Keratinocyte (primary cell): ENCODE measurements at regions not wholly inside any gene's neighbourhood (a gene's known extent, or its start where the extent isn't known, plus 50 kb on each side); places are given as distances from the start of the nearest gene placed in this dataset.

ENCODE experiments used
- DNase-seq: peaks from one replicate; pipeline ENCODE4 v3.0.0-alpha.2; 2011; ENCODE audit warnings: low read depth, missing footprints, low spot score
- FAIRE-seq: peaks from 2 replicates; lab custom pipeline; 2011; peaks lifted over from hg19 to GRCh38; lab: Jason Lieb, UNC
- H2AFZ ChIP-seq: 2 replicates; pipeline ENCODE4 v1.6.0; 2012; ENCODE audit warnings: low read length, control low read depth, inconsistent platforms; ENCODE audit not compliant: control insufficient read depth
- H3K27ac ChIP-seq: 2 replicates; pipeline ENCODE4 v1.5.1; 2011; ENCODE audit warnings: low read length; ENCODE audit not compliant: control insufficient read depth, insufficient read depth
- H3K27me3 ChIP-seq: 3 replicates; pipeline ENCODE4 v1.6.0; 2011; ENCODE audit warnings: low read length; ENCODE audit not compliant: control insufficient read depth, insufficient read depth; ENCODE audit errors: extremely low read depth
- H3K36me3 ChIP-seq, 2 experiments: 2 replicates in 1 of 2; 3 replicates in 1 of 2; pipeline ENCODE4 v1.5.1; 2011; ENCODE audit warnings: low read length in 2 of 2, mild to moderate bottlenecking in 1 of 2; ENCODE audit not compliant: control insufficient read depth in 2 of 2, insufficient read depth in 2 of 2; ENCODE audit errors: extremely low read depth in 1 of 2
- H3K4me1 ChIP-seq: 3 replicates; pipeline ENCODE4 v1.5.1; 2011; ENCODE audit warnings: low read length; ENCODE audit not compliant: control insufficient read depth, insufficient read depth; ENCODE audit errors: extremely low read depth
- H3K4me2 ChIP-seq: 3 replicates; pipeline ENCODE4 v1.6.0; 2011; ENCODE audit warnings: low read depth, low read length; ENCODE audit not compliant: control insufficient read depth, insufficient read depth; ENCODE audit errors: extremely low read depth
- H3K4me3 ChIP-seq, 3 experiments: fragments of 200-600 bp in 1 of 3; sonication (generic) in 1 of 3; 2 replicates in 2 of 3; 3 replicates in 1 of 3; pipeline ENCODE4 v1.5.1; 2011 to 2016; ENCODE audit warnings: low read length in 3 of 3, mild to moderate bottlenecking in 3 of 3, control low read depth in 2 of 3, inconsistent platforms in 1 of 3, low read depth in 1 of 3, mixed read lengths in 1 of 3, mixed run types in 1 of 3, moderate library complexity in 1 of 3; ENCODE audit not compliant: control insufficient read depth in 2 of 3, insufficient read depth in 2 of 3; ENCODE audit errors: extremely low read depth in 1 of 3
- H3K79me2 ChIP-seq: 2 replicates; pipeline ENCODE4 v1.6.0; 2012; ENCODE audit warnings: low read length; ENCODE audit not compliant: control insufficient read depth, insufficient read depth
- H3K9ac ChIP-seq: 3 replicates; pipeline ENCODE4 v1.6.0; 2011; ENCODE audit warnings: low read length; ENCODE audit not compliant: control insufficient read depth, insufficient read depth; ENCODE audit errors: extremely low read depth
- H3K9me1 ChIP-seq: 3 replicates; pipeline ENCODE4 v1.6.0; 2011; ENCODE audit warnings: low read length; ENCODE audit not compliant: control insufficient read depth, insufficient read depth; ENCODE audit errors: extremely low read depth
- H3K9me3 ChIP-seq: 2 replicates; pipeline ENCODE4 v1.5.1; 2012; ENCODE audit warnings: low read depth, low read length; ENCODE audit not compliant: control insufficient read depth
- H4K20me1 ChIP-seq: 3 replicates; pipeline ENCODE4 v1.6.0; 2011; ENCODE audit warnings: low read length; ENCODE audit not compliant: control insufficient read depth, insufficient read depth; ENCODE audit errors: extremely low read depth
- CTCF ChIP-seq, 3 experiments: IDR thresholded peaks in 1 of 3; conservative IDR thresholded peaks in 1 of 3; optimal IDR thresholded peaks in 1 of 3; 2 replicates in 2 of 3; 3 replicates in 1 of 3; pipeline versions ENCODE3 to v1.5.1; 2011; ENCODE audit warnings: low read length in 3 of 3, mild to moderate bottlenecking in 3 of 3, moderate library complexity in 2 of 3, control low read depth in 1 of 3, inconsistent platforms in 1 of 3; ENCODE audit not compliant: insufficient read depth in 2 of 3; ENCODE audit errors: extremely low read depth in 1 of 3
- EZH2 ChIP-seq: IDR thresholded peaks from one replicate; pipeline ENCODE4 v1.6.1; 2012; ENCODE audit warnings: inconsistent platforms, mild to moderate bottlenecking, low read length, moderate library complexity
- dilution Hi-C: fragments of 300-500 bp; cut with MboI; formaldehyde crosslinking; loops from one replicate; pipeline ENCODE4 v1.7.0; 2020; ENCODE audit warnings: low sequenced_read_pairs; ENCODE audit not compliant: extremely low pct_ligation_motif_present

- no peaks in the 10 kb centered on the region for H3K36me3 ChIP-seq
- dilution Hi-C loops: no loop called here
- H3K9me1 ChIP-seq: no peaks in the 10 kb centered on the region
- H3K4me2 ChIP-seq: no peak overlapping the region
- no peak overlapping the region for H2AFZ ChIP-seq
- H3K27me3 ChIP-seq: no peaks in the 10 kb centered on the region
- H3K9me3 ChIP-seq: no peaks in the 10 kb centered on the region
- H3K4me1 ChIP-seq: no peaks in the 10 kb centered on the region
- no peak overlapping the region for H3K9ac ChIP-seq
- DNase-seq: no peak
- no peaks in the 10 kb centered on the region for H3K79me2 ChIP-seq
- H3K27ac ChIP-seq: no peak overlapping the region
- H3K4me3 ChIP-seq: no peak overlapping the region
- no peak for FAIRE-seq
- TF ChIP-seq CTCF (optimal IDR thresholded peaks at IDR 0.05 in 1 of 3, IDR thresholded peaks at IDR 0.05 in 1 of 3, conservative IDR thresholded peaks at IDR 0.05 in 1 of 3; ENCODE audit: extremely low read depth in 1 of 3, insufficient read depth in 2 of 3, low read length in 3 of 3): no peak
- TF ChIP-seq EZH2: no peak
- H4K20me1 ChIP-seq: no peaks in the 10 kb centered on the region
These were observed 396.8 kb downstream of the AEBP2 start for GRCh38 chr12:19836056-19836455.

- Histone ChIP-seq H3K9me1 (no peaks in the 10 kb centered on the region), H3K79me2 (no peaks in the 10 kb centered on the region), H4K20me1 (no peaks in the 10 kb centered on the region), H3K9me3 (no peaks in the 10 kb centered on the region), H3K27me3 (no peaks in the 10 kb centered on the region), H3K27ac (no peak overlapping the region), H3K4me3 (no peak overlapping the region), H3K36me3 (no peaks in the 10 kb centered on the region), H3K4me2 (no peak overlapping the region), H3K9ac (no peak overlapping the region), H3K4me1 (no peaks in the 10 kb centered on the region), H2AFZ (no peak overlapping the region)
- no peak for TF ChIP-seq CTCF (optimal IDR thresholded peaks at IDR 0.05 in 1 of 3, IDR thresholded peaks at IDR 0.05 in 1 of 3, conservative IDR thresholded peaks at IDR 0.05 in 1 of 3; ENCODE audit: extremely low read depth in 1 of 3, insufficient read depth in 2 of 3, low read length in 3 of 3)
- TF ChIP-seq EZH2: no peak
- DNase-seq (no peak), FAIRE-seq (no peak)
- dilution Hi-C loops: no loop called here
These were observed 397.2 kb downstream of the AEBP2 start for GRCh38 chr12:19836456-19836855.
